HG03520 (cell line): ENCODE measurements at regions not wholly inside any gene's neighbourhood (a gene's known extent, or its start where the extent isn't known, plus 50 kb on each side); places are given as distances from the start of the nearest gene placed in this dataset.
"Not testable (repeated sequence)": the region's sequence is repeated elsewhere in the genome, so short reads cannot be mapped to it uniquely, and the experiment has no call there.

ENCODE experiments used
- ATAC-seq: cut with Tn5 transposase; IDR thresholded peaks from one replicate; pipeline ENCODE4 v1.9.1; 2021; ENCODE audit warnings: mild to moderate bottlenecking, moderate library complexity; ENCODE audit not compliant: unreplicated experiment

- no peak for ATAC-seq
Observed at GRCh38 chr6:97885325-97885724, 602.3 kb upstream of the MMS22L start.

GRCh38 chr6:97885828-97886227 is 602.8 kb upstream of the MMS22L start:
- no peak for ATAC-seq

- no peak for ATAC-seq
Observed at GRCh38 chr6:97901531-97901930, 618.5 kb upstream of the MMS22L start.

GRCh38 chr6:97909380-97909779 is 626.4 kb upstream of the MMS22L start:
- ATAC-seq: no peak

- ATAC-seq: no peak
Observed at GRCh38 chr6:97913721-97914120, 630.7 kb upstream of the MMS22L start.

GRCh38 chr6:97914912-97915311 is 631.9 kb upstream of the MMS22L start:
- ATAC-seq: no peak

GRCh38 chr6:97915537-97915936 is 632.5 kb upstream of the MMS22L start:
- ATAC-seq: no peak

- ATAC-seq: no peak
Observed at GRCh38 chr6:97917369-97917768, 634.4 kb upstream of the MMS22L start.

GRCh38 chr6:97919046-97919445 is 636.0 kb upstream of the MMS22L start:
- ATAC-seq: no peak

GRCh38 chr6:97919631-97920030 is 636.6 kb upstream of the MMS22L start:
- ATAC-seq: no peak

- ATAC-seq: no peak
Observed at GRCh38 chr6:97923249-97923648, 640.2 kb upstream of the MMS22L start.

GRCh38 chr6:97925504-97925903 is 642.5 kb upstream of the MMS22L start:
- ATAC-seq: no peak

GRCh38 chr6:97939440-97940168 is 656.6 kb upstream of the MMS22L start:
- no peak for ATAC-seq

GRCh38 chr6:97947841-97948240 is 664.8 kb upstream of the MMS22L start:
- ATAC-seq: no peak

GRCh38 chr6:97958134-97958533 is 675.1 kb upstream of the MMS22L start:
- ATAC-seq: no peak

GRCh38 chr6:97963193-97963592 is 680.2 kb upstream of the MMS22L start:
- ATAC-seq: no peak

- ATAC-seq: no peak
Observed at GRCh38 chr6:97969065-97969464, 686.0 kb upstream of the MMS22L start.

- no peak for ATAC-seq
Observed at GRCh38 chr6:97977084-97977483, 694.1 kb upstream of the MMS22L start.

GRCh38 chr6:97978855-97979271 is 695.8 kb upstream of the MMS22L start:
- no peak for ATAC-seq

GRCh38 chr6:97979285-97979684 is 696.3 kb upstream of the MMS22L start:
- ATAC-seq: not testable (repeated sequence)

- ATAC-seq: no peak
Observed at GRCh38 chr6:97989451-97989850, 706.4 kb upstream of the MMS22L start.

- no peak for ATAC-seq
Observed at GRCh38 chr6:97995158-97995557, 712.1 kb upstream of the MMS22L start.

- no peak for ATAC-seq
Observed at GRCh38 chr6:98002678-98003077, 719.7 kb upstream of the MMS22L start.
